T1000 (cell line): ENCODE measurements at regions not wholly inside any gene's neighbourhood (a gene's known extent, or its start where the extent isn't known, plus 50 kb on each side); places are given as distances from the start of the nearest gene placed in this dataset.

Source experiments
- DNase-seq: peaks from one replicate; lab custom pipeline; 2025; ENCODE audit warnings: mixed read lengths; lab: John Stamatoyannopoulos, UW

GRCh38 chr7:25885057-25885576 is 266.9 kb upstream of the NFE2L3 start:
- no peak for DNase-seq

DNA sequence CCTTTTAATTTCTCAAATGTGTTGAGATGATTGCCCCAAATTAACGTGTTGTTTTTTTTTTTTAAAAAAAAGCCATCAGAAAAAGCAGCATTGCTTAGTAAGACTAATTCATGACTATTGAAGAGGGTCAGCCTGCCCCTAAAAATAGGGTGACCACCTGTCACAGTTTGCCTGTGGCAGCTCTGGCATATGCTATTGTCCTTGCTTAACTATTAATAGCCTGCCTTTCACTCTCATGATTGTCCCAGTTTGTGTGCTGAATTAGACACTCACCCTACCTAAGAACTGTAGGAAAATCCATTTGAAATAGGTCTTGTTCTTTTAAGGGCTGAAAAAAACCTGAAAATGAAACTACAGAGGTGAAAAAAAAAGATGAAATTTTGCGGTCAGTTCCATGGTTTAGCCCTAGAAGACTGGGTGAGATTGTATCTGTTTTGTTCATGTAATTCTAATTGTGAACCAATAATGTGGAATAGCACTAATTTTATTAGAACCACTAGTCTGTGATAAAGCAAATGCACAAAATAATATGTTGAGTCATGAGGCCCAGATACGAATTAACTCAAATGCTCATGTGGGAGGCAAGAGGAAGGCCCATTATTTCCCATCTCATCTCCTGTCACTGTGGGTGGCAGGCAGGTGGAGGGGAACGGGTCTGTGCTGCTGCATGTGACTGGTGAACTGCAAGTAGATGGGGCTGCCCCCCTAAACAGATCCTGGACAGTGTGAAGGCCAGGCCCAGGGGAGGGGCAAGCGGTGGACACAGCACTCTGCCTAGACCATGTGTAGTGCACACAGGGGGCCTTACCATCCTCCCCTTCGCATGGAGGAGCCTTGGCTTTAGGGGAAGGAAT is 265.4 kb upstream of the NFE2L3 start:
- no peak for DNase-seq

DNA sequence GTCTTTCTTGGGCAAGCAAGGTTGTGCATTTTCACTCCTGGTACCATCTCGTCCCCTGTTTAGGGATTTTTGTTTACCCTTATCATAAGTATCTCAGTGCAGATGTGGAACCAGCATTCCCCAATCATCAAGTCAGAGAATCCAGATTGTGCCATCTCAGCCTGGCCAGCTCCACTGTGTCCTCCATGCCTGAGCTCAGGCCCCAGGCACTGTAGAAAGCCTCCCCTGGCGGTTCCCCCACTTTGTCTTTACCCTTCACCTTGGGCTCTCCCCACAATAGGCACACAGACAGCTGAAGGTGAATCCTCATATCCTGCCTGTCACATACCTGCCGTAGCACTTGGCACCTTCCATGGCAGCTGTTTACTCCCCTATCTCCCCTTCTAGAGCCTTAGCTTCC is 264.7 kb upstream of the NFE2L3 start:
- DNase-seq, result no peak

GRCh38 chr7:25887795-25888559 is 264.0 kb upstream of the NFE2L3 start:
- no peak for DNase-seq

DNA sequence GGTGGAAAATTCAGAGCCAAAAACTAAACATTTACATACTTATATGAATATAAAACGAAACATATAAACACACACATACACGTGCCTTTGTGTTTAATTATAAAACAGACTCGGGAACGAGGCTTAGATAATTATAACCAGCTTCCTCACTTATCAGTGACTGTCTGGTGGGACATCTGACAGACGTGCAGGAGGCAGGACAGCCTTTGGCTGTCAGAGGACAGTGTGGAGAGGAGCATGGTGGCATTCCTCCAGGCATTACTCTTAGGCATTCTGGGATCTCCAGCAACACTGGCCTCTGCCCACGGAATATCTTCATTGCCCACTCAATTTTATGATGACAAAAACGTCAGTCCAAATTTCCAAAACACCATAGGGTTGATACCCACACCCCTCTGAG is 262.2 kb upstream of the NFE2L3 start:
- no peak for DNase-seq

DNA sequence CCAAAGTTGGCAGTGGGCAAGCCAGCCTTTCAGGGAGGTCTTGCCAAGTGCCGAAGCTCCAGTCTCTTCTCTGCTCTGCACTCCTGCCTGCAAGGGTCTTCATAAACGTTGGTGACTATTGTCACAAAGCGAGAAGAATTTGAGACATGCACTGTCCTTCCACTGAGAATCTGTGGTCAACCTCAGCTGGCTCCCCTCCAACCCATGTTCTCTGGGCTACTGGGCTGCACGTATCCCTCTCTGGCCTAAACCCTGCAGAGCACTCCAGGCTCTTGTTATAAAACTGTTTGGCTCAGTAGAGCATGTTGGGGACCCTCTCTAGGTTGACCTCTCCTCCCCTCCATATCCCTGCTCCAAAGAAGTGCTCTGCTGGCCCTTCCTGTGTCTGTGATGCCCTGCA is 260.4 kb upstream of the NFE2L3 start:
- DNase-seq, result no peak

- no peak for DNase-seq
Measured at GRCh38 chr7:25893436-25893835, 258.6 kb upstream of the NFE2L3 start.

- DNase-seq, result no peak
Measured at GRCh38 chr7:25894002-25894901, 257.7 kb upstream of the NFE2L3 start.

DNA sequence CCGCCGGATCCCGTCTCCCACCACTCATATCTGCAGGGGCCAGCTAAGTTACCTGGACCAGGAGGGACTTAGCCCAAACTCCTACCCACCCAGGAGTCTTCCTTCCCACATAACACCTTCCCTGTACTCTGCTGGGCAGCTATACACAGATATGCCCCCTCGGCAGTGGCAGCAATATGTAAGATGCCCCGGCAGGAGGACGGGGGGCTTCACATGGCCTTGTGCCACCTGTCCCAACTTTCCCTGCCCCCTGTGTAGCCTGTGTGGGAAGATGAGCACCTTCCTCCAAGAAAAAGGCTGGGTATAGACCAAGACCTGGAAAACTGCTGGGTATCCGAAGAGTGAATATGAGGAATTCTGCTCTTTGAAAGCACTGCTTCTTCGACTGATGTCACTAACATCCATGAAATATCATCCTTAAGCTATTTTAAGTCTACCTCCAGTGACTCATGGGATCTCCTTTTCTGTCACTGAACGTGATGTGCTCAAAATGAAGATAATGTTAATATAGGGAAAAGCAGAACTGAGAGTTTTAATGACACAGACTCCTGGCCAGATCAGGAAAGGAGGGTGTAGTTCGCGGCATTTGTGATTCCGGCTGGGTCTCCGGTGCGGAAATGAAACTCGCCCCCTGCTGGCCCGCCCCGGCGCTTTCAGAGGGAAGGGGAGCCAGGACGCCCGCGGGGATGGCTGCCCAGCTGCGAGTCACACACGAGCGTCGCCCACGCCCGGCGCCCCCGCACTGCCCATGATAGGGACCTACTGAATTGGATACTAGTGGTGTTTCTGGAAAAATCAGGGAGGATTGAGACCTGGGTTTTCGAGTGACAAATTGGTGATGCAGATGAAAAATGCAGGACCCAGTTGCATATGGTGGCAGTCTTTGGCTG is 256.9 kb upstream of the NFE2L3 start:
- no peak for DNase-seq

- no peak for DNase-seq
Measured at GRCh38 chr7:25895792-25896171, 256.2 kb upstream of the NFE2L3 start.

DNA sequence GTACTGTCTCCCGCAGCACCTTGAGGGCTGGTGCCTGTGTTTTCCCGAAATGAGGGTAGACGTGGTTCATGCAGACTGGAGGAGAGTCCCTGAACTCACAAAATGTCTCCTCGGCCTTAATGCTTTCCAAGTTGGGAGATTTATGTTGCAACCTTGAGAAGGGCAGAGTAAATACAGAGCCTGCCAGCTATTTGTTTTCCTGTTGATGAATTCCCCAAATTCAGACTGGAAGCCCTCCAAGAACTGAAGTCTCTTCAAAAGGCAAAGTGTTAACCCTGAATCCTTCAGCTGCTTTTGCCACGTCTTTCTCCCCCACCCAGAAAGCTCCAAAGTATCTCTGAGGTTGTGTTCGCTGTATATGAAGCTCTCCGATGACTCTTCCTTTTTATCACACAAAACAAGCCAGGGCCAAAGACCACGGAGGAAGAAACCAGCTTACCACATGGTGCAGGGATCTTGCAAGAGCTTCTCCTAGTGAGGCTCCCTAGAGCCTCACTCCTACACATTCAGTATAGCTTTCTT is 254.7 kb upstream of the NFE2L3 start:
- DNase-seq, result no peak

DNA sequence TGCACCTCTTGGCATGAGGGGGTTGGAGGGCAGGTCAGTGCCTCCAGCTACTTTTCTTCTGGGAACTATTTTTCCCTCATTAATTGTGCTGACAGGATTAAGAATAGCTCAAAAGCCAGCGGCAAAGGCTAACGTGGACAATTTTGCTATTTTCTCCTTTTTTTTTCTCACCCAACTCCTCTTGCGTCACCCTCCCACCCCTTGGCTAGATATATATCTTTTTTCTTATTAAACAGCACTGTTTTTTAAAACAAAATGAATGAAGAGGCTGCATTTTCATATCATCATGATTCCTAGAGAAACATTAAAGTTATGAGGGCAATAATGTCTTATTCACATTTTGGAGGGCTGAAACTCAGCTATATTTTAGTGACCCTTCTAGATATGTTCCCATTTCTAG is 251.8 kb upstream of the NFE2L3 start:
- no peak for DNase-seq

- no peak for DNase-seq
Measured at GRCh38 chr7:25900877-25901276, 251.1 kb upstream of the NFE2L3 start.

GRCh38 chr7:25901658-25902057 is 250.3 kb upstream of the NFE2L3 start:
- no peak for DNase-seq

- no peak for DNase-seq
Measured at GRCh38 chr7:25906003-25906402, 246.0 kb upstream of the NFE2L3 start.

- no peak for DNase-seq
Measured at GRCh38 chr7:25906760-25907159, 245.2 kb upstream of the NFE2L3 start.

- no peak for DNase-seq
Measured at GRCh38 chr7:25907214-25907613, 244.8 kb upstream of the NFE2L3 start.

- no peak for DNase-seq
Measured at GRCh38 chr7:25907731-25908130, 244.3 kb upstream of the NFE2L3 start.

GRCh38 chr7:25908154-25908949 is 243.6 kb upstream of the NFE2L3 start:
- no peak for DNase-seq
